ENCODE measurements at regions not wholly inside any gene's neighbourhood (a gene's known extent, or its start where the extent isn't known, plus 50 kb on each side); places are given as distances from the start of the nearest gene placed in this dataset.

GRCh38 chr21:33146467-33146866, 76.5 kb downstream of the OLIG1 start:
- no peak overlapping the region for H3K23ac ChIP-seq (ENCODE audit: insufficient read length, low read depth, low read length)
- H3K4me1 Mint-ChIP-seq: peaks cover 34 to 38% of the 10 kb centered on the region in 2 experiments
- H4K91ac ChIP-seq (ENCODE audit: insufficient read length, low read depth, low read length): no peak overlapping the region
- no peak overlapping the region for H3K4me2 ChIP-seq (ENCODE audit: insufficient read depth, insufficient read length, low read length)
- no peak overlapping the region for H3K27ac Mint-ChIP-seq
- H3K23me2 ChIP-seq (ENCODE audit: insufficient read length, low read depth, low read length, poor library complexity, severe bottlenecking): no peaks in the 10 kb centered on the region
- H3K4me1 ChIP-seq (ENCODE audit: insufficient read depth, low read length): 0 out of 2 replicates have a peak, but pooled peaks cover 6% of the 10 kb centered on the region
- H3K56ac ChIP-seq (ENCODE audit: insufficient read length, low read depth, low read length): no peak overlapping the region
- H3K27me3 Mint-ChIP-seq (ENCODE audit: low read depth): peaks cover 4% of the 10 kb centered on the region
- H3K27ac ChIP-seq (ENCODE audit: insufficient read length, low read depth, low read length): no peak overlapping the region
- no peak overlapping the region for H2BK120ac ChIP-seq (ENCODE audit: low read depth, low read length, poor library complexity, severe bottlenecking)
- no CpG with 5 or more reads among the region's 4 CpGs for WGBS (ENCODE audit: extremely low coverage, insufficient read length, low lambda C conversion rate)
- H3K4me3 Mint-ChIP-seq: no peak overlapping the region
- H3K4ac ChIP-seq (ENCODE audit: low read depth, low read length): no peak overlapping the region
- H2AK5ac ChIP-seq (ENCODE audit: insufficient read length, low read length): no peak overlapping the region
- no peak overlapping the region for H3K9ac ChIP-seq (ENCODE audit: extremely low read depth, insufficient read length, low read length)
- H2BK20ac ChIP-seq (ENCODE audit: low read depth, low read length, poor library complexity, severe bottlenecking): no peak overlapping the region
- no peak overlapping the region for H4K5ac ChIP-seq (ENCODE audit: insufficient read length, low read depth, low read length)
- H4K8ac ChIP-seq (replicated peaks; ENCODE audit: insufficient read length, low read depth, low read length): no peak overlapping the region
- no peak for TF ChIP-seq CTCF (conservative IDR thresholded peaks at IDR 0.05)
- H2BK5ac ChIP-seq (ENCODE audit: insufficient read length, low read length): no peak overlapping the region
- no peak overlapping the region for H3T11ph ChIP-seq (ENCODE audit: low read length)
- no peak overlapping the region for H2BK15ac ChIP-seq (ENCODE audit: low read depth, low read length)
- no peak overlapping the region for H2BK12ac ChIP-seq (ENCODE audit: insufficient read length, low read depth, low read length)
- peak overlapping the region; percentile 26; the same call in 1 of the 2 replicates for H3K14ac ChIP-seq (ENCODE audit: insufficient read depth, low read length)
- H3K9me3 Mint-ChIP-seq: no peaks in the 10 kb centered on the region
- H3K27me3 ChIP-seq (ENCODE audit: insufficient read depth, low read length): no peaks in the 10 kb centered on the region
- H3K79me1 ChIP-seq (ENCODE audit: insufficient read depth, low read depth, low read length, poor library complexity, severe bottlenecking): no peaks in the 10 kb centered on the region
- no peaks in the 10 kb centered on the region for H4K20me1 ChIP-seq (ENCODE audit: control insufficient read depth, insufficient read depth, insufficient read length)
- H2AFZ ChIP-seq (ENCODE audit: low read length): no peak overlapping the region
- H3K9me3 ChIP-seq (ENCODE audit: control insufficient read depth, low read depth, low read length): no peaks in the 10 kb centered on the region
- DNase-seq: no peak
- H3K18ac ChIP-seq (ENCODE audit: insufficient read length, low read depth, low read length): no peak overlapping the region
- H3K79me2 ChIP-seq (ENCODE audit: insufficient read depth, low read length): no peaks in the 10 kb centered on the region
- H3K36me3 Mint-ChIP-seq (ENCODE audit: insufficient read depth in 1 of 3, low read depth in 3 of 3): no peaks in the 10 kb centered on the region; a peak in 1 of 7 replicates

Measured in H9 (cell line).